Neural cell (in vitro differentiated cells): ENCODE measurements at regions not wholly inside any gene's neighbourhood (a gene's known extent, or its start where the extent isn't known, plus 50 kb on each side); places are given as distances from the start of the nearest gene placed in this dataset.

ENCODE experiments used
- CTCF ChIP-seq: fragments of 450-650 bp; IDR thresholded peaks from 2 replicates; pipeline ENCODE4 v1.5.1; 2014; ENCODE audit warnings: antibody characterized with exemption, mild to moderate bottlenecking, moderate library complexity; ENCODE audit not compliant: poor library complexity, severe bottlenecking
- EP300 ChIP-seq: fragments of 450-650 bp; conservative IDR thresholded peaks from 2 replicates; pipeline ENCODE4 v1.6.1; 2014; ENCODE audit warnings: antibody characterized with exemption, mild to moderate bottlenecking, moderate library complexity; ENCODE audit not compliant: poor library complexity, severe bottlenecking
- EZH2 ChIP-seq: fragments of 200-600, 300-800 bp; shearing (Covaris generic), sonication (generic); IDR thresholded peaks from 2 replicates; pipeline ENCODE4 v1.6.1; 2014; ENCODE audit warnings: antibody characterized with exemption, low read length, borderline replicate concordance, mild to moderate bottlenecking; ENCODE audit not compliant: insufficient read depth, poor library complexity, severe bottlenecking
- MXI1 ChIP-seq: fragments of 450-650 bp; conservative IDR thresholded peaks from 2 replicates; pipeline ENCODE4 v1.6.1; 2014; ENCODE audit warnings: antibody characterized with exemption, mild to moderate bottlenecking; ENCODE audit not compliant: poor library complexity, severe bottlenecking
- POLR2AphosphoS5 ChIP-seq: IDR thresholded peaks from 2 replicates; pipeline ENCODE4 v1.6.1; 2012
- RAD21 ChIP-seq: fragments of 450-650 bp; conservative IDR thresholded peaks from 2 replicates; pipeline ENCODE4 v1.6.1; 2014; ENCODE audit warnings: antibody characterized with exemption, mild to moderate bottlenecking, moderate library complexity
- SMC3 ChIP-seq: fragments of 450-650 bp; conservative IDR thresholded peaks from 2 replicates; pipeline ENCODE4 v1.6.1; 2014; ENCODE audit warnings: antibody characterized with exemption, mild to moderate bottlenecking, moderate library complexity; ENCODE audit not compliant: poor library complexity
- TAF1 ChIP-seq: IDR thresholded peaks from 2 replicates; pipeline ENCODE4 v1.6.1; 2012; ENCODE audit warnings: low read depth

DNA sequence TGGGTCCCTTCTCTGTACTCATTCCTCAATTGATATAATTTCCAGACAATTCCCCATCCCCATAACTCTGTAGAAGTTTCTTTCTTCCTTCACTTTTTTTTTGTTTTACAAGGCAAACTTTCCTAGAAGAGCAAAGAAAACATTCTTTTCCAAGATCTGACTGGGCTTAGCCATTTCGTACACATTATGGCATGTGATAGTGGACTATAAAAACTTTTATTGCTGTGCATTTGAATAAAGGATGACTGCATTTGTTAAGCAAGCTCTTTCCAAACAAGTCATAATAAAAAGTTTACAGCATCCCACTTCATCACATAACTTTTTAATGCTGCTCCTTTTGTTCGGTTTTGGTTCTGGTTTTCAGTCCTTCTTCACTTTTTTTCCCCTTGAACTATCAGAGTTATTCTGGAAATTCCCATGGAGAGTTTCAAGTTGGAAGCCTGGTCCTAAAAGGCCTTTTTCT, 231.0 kb upstream of the HMGA2 start:
- TF ChIP-seq EZH2: no peak
- TF ChIP-seq CTCF: no peak
- TF ChIP-seq TAF1: no peak
- TF ChIP-seq EP300: no peak
- no peak for TF ChIP-seq POLR2AphosphoS5
- no peak for TF ChIP-seq SMC3
- TF ChIP-seq RAD21: no peak
- TF ChIP-seq MXI1: no peak
